ENCODE measurements at regions not wholly inside any gene's neighbourhood (a gene's known extent, or its start where the extent isn't known, plus 50 kb on each side); places are given as distances from the start of the nearest gene placed in this dataset.
"Not testable (repeated sequence)": the region's sequence is repeated elsewhere in the genome, so short reads cannot be mapped to it uniquely, and the experiment has no call there.

- Mint-ChIP-seq H3K4me1 (ENCODE audit: low read depth) (peaks cover 50% of the 10 kb centered on the region), H3K27ac (ENCODE audit: unreplicated experiment) (peak overlapping the region; percentile 32), H3K9me3 (ENCODE audit: low read depth) (no peaks in the 10 kb centered on the region), H3K27me3 (ENCODE audit: low read depth) (no peaks in the 10 kb centered on the region), H3K4me3 (ENCODE audit: unreplicated experiment) (peak overlapping the region; percentile 25), H3K36me3 (ENCODE audit: low read depth) (no peaks in the 10 kb centered on the region)
- TF ChIP-seq, protein P1, sequence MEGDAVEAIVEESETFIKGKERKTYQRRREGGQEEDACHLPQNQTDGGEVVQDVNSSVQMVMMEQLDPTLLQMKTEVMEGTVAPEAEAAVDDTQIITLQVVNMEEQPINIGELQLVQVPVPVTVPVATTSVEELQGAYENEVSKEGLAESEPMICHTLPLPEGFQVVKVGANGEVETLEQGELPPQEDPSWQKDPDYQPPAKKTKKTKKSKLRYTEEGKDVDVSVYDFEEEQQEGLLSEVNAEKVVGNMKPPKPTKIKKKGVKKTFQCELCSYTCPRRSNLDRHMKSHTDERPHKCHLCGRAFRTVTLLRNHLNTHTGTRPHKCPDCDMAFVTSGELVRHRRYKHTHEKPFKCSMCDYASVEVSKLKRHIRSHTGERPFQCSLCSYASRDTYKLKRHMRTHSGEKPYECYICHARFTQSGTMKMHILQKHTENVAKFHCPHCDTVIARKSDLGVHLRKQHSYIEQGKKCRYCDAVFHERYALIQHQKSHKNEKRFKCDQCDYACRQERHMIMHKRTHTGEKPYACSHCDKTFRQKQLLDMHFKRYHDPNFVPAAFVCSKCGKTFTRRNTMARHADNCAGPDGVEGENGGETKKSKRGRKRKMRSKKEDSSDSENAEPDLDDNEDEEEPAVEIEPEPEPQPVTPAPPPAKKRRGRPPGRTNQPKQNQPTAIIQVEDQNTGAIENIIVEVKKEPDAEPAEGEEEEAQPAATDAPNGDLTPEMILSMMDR (IDR thresholded peaks at IDR 0.05): no peak
- no peak for DNase-seq (ENCODE audit: low spot score)
These were observed 101.7 kb upstream of the ZNF438 start for GRCh38 chr10:31133251-31133791.

GRCh38 chr10:31133792-31134310 is 102.2 kb upstream of the ZNF438 start:
- Mint-ChIP-seq H3K4me1 (ENCODE audit: low read depth) (peaks cover 46% of the 10 kb centered on the region), H3K4me3 (ENCODE audit: unreplicated experiment) (peak overlapping the region; percentile 60), H3K36me3 (ENCODE audit: low read depth) (no peaks in the 10 kb centered on the region), H3K9me3 (ENCODE audit: low read depth) (no peaks in the 10 kb centered on the region), H3K27ac (ENCODE audit: unreplicated experiment) (peak overlapping the region; percentile 90), H3K27me3 (ENCODE audit: low read depth) (no peaks in the 10 kb centered on the region)
- TF ChIP-seq, protein P1 (IDR thresholded peaks at IDR 0.05): no peak
- no peak for DNase-seq (ENCODE audit: low spot score)

- TF ChIP-seq, protein P1 (IDR thresholded peaks at IDR 0.05): no peak
- peak overlapping the region; percentile 95 for H3K27ac Mint-ChIP-seq (ENCODE audit: unreplicated experiment)
- no peaks in the 10 kb centered on the region for H3K27me3 Mint-ChIP-seq (ENCODE audit: low read depth)
- H3K9me3 Mint-ChIP-seq (ENCODE audit: low read depth): no peaks in the 10 kb centered on the region
- no peak for DNase-seq (ENCODE audit: low spot score)
- H3K36me3 Mint-ChIP-seq (ENCODE audit: low read depth): no peaks in the 10 kb centered on the region
- peak overlapping the region; percentile 60 for H3K4me3 Mint-ChIP-seq (ENCODE audit: unreplicated experiment)
- H3K4me1 Mint-ChIP-seq (ENCODE audit: low read depth): peaks cover 40% of the 10 kb centered on the region
These were observed 102.8 kb upstream of the ZNF438 start for GRCh38 chr10:31134311-31134952.

DNA sequence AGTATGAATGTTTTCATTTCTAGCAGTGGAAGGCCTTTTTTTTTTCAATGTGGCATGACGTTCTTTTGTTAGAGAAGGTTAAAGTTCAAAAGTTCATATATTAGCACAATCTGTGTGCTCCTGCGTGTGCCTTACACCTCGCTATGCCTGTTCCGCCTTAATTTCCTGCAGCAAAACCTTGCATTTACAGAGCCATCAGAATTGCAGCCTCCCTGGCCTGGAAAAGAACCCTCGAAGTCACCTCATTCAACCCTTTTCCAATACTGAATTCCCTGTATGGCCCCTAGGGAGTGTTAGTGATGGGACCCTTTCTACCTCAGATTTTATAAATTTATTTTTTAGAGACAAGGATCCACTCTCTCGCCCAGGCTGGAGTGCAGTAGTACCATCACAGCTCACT is 103.5 kb upstream of the ZNF438 start:
- Mint-ChIP-seq H3K4me3 (ENCODE audit: unreplicated experiment) (no peak overlapping the region), H3K27ac (ENCODE audit: unreplicated experiment) (peak overlapping the region; percentile 95)

GRCh38 chr10:31135791-31136190 is 104.1 kb upstream of the ZNF438 start:
- H3K27me3 Mint-ChIP-seq (ENCODE audit: low read depth); H3K9me3 Mint-ChIP-seq (ENCODE audit: low read depth); DNase-seq (ENCODE audit: low spot score); H3K4me3 Mint-ChIP-seq (ENCODE audit: unreplicated experiment); H3K36me3 Mint-ChIP-seq (ENCODE audit: low read depth); H3K27ac Mint-ChIP-seq (ENCODE audit: unreplicated experiment): not testable (repeated sequence)
- H3K4me1 Mint-ChIP-seq (ENCODE audit: low read depth): peaks cover 34% of the 10 kb centered on the region

More for the DNA sequence above, 103.5 kb upstream of the ZNF438 start:
- no peak for DNase-seq (ENCODE audit: low spot score)
- no peaks in the 10 kb centered on the region for H3K27me3 Mint-ChIP-seq (ENCODE audit: low read depth)
- H3K36me3 Mint-ChIP-seq (ENCODE audit: low read depth): no peaks in the 10 kb centered on the region
- no peaks in the 10 kb centered on the region for H3K9me3 Mint-ChIP-seq (ENCODE audit: low read depth)
- TF ChIP-seq, protein P1 (IDR thresholded peaks at IDR 0.05): no peak
- H3K4me1 Mint-ChIP-seq (ENCODE audit: low read depth): peaks cover 35% of the 10 kb centered on the region
